Activated CD4-positive, alpha-beta T cell treated with anti-CD3 and anti-CD28 coated beads, Interleukin-2, Interleukin-4, amounts not matched to agents 100 ng/mL and 50 ng/mL, durations not matched to agents 16 hours and 8 hours (primary cell): ENCODE measurements at regions not wholly inside any gene's neighbourhood (a gene's known extent, or its start where the extent isn't known, plus 50 kb on each side); places are given as distances from the start of the nearest gene placed in this dataset.

Source experiments
- DNase-seq: peaks from one replicate; pipeline ENCODE4 v3.0.0-alpha.2; 2020; ENCODE audit warnings: low spot score

DNA sequence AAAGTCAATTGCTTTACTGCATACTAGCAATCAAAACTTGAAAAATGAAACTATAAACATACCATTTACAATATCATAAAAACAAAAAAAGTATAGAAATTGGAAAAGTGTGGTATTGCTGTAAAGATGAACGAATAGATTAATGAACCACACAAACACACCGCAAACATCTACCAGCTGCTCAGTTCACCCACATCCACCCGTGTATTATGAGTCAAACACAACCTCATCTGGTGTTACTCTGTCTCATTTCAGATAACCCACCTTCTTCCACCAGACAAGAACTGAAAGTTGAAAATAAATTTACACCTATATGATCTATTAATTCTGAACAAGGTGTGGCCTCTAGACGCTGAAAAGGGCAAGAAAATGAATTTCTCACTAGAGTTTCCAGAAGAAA, 53.3 kb downstream of the BLID start:
- DNase-seq, result no peak

DNA sequence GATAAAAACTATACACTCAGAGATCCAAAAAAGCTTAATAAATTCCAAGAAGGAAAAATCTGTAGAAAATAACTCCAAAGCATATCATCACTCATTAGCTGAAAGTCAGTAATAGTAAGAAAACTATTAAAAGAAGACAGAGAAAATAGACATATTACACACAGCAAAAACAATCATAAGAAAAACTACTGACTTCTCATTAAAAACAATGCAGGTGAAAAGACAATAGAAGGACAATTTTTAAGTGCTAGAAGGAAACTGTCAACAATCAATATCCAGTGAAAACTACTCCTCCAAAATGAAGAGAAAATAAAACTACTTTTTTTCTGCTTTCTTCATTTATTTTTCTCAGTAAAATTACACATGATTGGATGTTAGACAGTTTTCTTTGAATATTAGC, 56.5 kb downstream of the BLID start:
- no peak for DNase-seq

DNA sequence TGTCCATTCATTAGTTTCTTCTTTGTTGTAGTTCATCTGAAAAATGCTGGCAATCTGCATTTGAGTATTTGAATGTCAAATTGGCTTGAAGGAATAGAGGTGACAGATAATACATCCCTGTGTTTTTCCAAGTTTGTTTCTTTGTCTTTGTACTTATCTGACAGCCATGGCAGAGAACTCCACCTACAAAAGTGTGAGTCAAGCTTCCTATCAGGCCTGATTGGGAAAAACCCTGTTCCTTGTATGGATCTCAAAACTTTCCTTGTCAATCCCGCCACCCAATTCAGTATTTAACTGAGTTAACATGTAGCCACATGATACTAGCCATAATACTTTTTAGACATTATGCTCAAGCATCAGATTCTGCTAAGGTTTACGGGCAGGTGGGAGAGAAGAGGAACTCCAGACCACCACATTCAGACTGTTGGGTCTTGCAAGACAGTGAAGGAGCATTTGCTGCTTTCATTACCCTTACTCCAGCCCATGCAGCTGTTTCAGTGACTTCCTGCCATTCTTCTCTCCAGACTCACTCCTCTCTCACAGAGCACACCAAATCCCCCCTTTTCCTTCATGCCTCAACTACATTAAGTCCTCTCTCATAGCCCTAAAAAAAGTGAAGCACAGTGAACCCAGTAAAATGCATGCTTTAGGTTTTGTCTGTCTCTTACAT, 65.9 kb downstream of the BLID start:
- no peak for DNase-seq

DNA sequence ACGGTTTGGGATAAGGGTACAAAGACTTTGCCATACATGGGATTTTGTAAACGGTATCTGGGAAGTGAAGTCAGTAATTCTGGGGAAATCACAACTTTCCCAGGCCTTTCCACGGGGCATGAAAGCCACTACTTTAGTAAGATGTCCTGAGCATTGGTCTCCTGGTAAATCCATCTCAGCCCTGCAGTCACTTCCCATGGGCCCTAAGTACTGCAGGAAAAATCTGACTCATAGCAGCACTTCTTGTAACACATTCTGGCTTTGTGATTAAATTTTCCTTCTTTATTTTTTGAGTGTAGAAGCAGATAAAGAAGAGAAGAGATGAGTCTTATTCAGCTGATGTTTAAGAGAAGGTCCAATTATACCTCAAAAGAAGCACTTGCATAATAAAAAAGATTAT, 67.6 kb downstream of the BLID start:
- DNase-seq, result no peak

DNA sequence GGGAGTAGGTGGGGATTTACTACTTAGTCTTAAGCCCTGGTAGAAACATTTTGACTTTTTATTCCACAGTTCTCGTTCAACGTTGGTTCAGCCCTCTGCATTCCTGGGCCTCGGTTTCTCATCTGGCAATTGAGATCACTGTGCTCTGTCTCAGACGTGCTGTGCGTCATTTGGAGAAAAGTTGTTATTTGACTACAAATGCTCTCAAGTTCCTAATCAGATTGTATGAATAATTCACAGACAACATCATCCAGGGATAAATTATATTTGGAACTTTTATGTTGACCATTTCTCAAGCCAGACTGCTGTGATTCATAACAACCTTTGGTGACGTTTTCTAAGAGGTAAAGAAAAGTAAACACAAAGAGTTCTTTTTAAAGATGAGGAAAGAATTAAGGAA, 69.2 kb downstream of the BLID start:
- no peak for DNase-seq

DNA sequence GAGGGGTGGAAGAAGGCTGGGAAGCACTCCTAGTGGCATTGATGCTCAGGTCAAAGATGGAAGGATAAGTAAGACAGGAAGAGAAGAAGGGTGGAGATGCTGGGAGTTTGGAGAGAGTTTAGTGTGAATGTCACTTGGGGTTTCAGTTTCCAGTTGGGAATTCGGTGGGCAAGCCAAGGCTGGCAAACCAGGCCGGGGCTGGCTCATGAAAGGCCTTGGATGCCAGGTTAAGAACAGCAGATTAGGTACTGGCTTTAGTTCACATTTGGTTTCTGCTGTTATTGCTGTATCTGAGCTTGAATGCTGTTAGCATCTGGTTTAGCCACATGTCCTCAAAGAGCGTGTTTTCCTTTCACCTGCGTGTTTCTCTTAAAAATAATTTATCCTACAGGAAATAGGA, 69.6 kb downstream of the BLID start:
- no peak for DNase-seq

DNA sequence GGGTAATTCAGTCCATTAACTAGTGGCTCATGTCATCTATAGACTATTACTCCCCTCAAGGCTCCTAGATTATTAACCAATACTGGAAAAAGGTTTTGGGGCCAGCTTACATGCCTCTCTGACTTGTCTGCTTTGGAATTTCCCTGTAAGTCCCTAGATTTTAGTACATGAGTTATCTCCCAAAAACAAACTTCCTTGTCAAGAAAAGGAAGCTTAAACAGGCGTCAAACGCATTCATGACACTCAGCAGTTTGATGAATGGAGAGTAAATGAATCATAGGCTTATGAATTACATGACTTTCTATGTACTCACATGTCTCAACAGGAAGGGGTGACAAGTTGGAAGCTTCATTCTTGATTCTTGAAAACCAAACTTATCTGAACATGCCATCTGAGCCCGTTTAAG, 70.8 kb downstream of the BLID start:
- no peak for DNase-seq

DNA sequence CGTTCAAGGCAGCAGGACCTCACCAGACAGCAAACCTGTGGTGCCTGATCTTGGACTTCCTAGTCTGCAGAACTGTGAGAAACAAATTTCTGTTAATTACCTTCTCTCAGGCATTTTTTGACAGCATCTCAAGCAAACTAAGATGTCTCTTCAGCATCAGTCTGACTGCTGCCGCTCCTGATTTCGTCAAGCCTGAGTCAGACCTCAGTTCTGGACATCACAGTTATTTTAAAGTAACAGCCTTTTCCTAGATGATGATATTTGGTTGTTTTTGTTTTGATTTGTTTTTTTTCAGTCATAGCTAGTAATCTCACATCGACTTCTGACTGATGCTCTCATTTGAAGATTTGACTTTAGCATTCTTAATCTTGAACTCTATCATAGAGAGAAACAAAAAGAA, 71.9 kb downstream of the BLID start:
- no peak for DNase-seq

DNA sequence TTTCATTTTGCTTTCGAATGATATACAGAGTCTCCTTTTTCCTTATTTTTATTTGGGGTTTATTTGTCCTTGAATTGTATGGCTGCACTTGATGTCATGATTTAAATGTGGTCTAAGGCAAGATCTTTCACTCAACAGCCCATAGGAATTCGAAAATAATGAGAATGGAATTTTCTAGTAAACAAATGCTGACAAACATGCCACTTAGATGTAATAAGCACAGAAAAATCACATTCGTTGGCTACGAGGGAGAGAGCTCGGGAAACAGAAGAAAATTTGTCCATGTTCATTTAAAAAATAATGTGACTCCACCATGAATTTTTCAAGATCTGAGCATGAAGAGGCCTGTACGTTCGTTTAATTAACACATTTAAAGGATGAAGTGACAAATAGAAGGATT, 73.0 kb downstream of the BLID start:
- DNase-seq, result no peak

DNA sequence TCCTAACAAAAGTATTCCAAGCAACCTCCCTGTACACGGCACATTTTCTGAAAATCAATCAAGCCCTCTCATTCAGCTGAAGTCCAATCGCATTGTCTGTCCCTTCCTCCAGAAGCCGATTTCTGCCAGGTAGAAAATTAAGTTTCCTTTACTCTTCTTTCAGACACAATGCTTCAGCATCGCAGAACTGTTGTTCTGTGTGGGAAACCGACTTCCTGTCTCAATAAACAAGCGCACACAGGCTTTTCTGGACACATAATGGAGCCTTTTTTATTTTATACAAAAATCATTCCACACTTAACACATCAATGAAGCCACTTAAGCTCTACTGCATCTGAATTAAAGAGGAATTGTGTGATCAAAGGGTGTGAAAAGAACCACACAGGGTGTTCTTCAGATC, 75.6 kb downstream of the BLID start:
- no peak for DNase-seq

DNA sequence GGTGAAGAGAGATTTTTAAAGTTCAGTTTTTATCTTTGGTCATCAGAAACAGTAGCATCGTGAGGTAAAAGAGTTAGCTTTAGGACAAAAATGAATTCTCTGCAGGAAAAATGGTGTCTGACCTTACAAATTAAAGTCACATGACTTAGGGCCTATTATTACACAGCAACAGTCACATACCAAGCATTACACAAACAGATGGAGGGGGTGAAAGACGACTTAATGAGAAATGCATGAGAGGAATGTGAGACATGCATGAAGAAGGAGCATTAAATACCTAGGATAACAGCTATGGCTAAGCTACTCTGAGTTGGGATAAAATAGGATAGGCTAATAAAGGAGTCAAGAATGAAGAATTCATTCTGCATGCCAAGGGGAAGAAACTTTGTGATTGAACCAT, 77.5 kb downstream of the BLID start:
- no peak for DNase-seq

DNA sequence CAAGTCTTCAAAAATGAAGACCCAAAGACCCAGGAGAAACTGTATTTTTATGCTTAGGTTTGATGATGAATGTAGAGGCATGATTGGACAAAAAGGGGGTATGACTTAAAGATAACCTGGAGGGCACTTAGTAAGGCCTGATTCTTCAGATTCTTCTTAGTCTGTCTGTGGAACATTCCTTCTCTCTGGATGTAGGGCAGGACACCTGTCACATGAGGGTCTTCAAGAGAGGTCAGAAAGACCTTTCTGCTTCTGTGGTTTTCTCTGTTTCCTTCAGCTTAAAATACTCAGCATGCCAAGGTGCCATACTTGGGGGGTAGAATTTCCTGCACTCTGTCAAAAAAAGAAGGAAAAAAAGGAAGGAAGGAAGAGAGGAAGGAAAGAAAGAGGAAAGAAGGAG, 78.1 kb downstream of the BLID start:
- no peak for DNase-seq

DNA sequence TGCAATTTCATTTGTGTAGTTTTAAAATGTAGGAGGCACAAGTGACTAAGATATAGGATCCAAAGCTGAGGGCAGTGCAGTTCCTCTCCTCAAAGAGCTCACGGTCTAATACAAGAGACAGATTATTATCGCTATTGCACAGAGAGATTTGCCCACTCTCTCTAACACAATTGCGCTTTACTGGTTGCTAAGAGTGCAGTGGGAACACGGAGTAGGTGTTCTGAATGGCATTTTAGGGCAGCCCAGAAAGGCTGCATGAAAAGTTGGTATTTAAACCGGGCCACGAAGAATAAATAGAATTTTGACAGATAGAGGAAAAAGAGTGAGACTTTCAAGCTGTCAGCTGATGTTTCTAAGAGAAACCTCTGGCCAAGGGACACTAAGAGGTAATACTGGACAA, 79.5 kb downstream of the BLID start:
- DNase-seq, result no peak

DNA sequence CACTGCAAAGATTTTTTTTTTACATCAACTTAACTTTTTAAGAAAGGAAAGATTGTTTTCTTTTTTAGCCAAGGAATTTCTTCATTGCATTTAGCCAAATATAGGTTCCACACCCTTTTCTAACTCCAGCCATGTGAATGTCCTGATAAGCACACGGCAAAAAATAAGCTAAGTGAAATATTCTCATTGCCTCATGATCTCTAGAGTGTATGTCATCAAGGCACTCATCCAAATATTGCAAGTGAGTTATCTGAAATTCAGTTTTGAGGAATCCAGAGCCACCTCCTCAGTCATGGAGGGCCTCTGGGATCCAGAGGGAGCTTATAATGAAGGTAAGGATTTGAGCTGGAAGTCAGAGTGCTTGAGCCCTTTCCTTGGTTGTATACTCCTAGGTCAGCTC, 80.0 kb downstream of the BLID start:
- no peak for DNase-seq

DNA sequence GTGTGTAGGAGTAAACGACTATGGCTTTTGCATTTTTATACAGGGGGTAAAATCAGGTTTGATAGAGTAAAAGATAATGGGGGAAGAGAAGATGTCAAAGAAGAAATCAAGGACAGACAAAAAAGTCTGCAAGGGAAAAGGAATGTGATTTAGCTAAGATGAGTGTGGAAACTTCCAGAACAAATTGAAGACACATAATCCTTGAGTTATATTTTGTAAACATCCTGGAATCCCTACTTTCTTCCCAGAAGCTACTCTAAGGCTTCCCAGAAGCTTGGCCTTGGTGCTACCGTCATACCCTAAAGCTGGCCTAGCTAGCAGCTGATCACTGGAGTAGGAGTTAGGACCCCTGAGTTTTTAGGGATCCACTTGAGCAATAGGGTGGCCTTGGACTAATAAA, 82.4 kb downstream of the BLID start:
- no peak for DNase-seq

DNA sequence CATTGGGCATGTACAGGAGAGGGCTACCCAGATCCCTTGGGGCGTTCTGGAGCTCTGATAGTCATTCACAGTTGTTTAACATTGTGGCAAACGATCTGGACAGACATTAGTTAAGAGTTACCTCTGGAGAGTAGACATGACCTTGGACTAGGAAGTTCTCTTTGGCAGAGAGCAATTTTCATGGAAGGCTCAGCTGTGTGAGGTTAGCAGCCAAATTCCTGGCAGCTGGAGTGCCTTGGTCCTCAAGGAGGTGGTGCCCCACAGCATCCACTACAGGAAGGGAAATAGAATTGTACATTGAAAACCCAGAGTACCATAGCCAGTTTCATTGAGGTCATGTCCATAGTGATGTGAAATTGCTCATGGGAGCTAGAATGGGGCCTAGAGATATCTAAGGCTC, 82.8 kb downstream of the BLID start:
- no peak for DNase-seq

DNA sequence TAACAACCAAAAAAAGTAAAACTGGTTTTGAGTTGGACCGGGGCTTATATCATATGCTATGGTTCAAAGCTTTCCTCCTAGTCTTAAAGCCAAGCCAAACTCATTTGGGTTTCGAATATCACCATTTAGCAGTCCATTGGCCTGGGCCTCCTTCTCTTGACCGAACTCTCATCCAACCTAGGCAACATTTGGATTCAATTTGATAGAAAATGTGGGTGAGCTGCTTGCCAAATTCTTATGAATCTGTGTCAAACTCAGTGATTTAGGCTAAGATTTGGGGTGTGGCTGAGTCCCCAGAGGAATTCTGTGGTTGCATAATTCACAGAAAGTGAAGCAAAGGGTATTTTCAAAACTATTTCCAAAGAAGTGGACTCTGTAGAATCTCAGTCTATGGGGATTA, 83.7 kb downstream of the BLID start:
- DNase-seq, result no peak

DNA sequence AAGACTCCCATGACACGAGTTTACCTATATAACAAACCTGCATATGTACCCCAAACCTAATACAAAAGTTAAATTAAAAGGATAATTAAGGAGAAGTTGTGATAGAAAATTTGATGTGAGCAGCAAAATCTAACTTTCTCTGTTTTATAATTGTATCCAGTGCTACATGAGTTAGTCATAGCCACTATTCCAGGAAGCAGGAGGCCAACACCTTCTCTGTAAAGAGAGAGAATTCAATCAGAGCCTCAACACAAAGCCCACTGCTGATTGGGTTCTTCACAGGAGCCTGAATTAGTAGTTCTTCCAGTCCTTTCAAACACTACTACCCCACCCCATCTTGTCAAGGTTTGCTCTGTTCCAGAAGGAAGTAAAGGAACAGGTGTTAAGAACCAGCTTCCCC, 84.2 kb downstream of the BLID start:
- DNase-seq, result no peak

DNA sequence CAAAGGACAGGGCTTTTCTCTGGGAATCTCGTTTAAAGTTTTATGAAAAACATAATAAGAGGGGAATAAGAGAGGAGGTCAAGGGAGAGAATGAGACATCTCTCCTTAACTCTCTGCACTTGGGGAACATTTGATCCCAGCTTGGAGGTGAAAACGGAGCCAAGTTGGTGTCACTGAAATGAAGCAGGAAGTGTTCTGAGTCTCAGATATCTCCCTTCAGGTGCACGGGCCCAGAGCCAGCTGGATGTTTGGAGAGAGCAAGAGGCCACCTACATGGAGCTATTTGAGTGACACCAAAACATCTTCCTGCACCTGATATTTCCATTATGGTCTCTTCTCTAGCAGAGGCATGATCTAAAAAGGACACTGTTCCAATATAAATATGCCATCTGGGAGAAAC, 85.7 kb downstream of the BLID start:
- no peak for DNase-seq

DNA sequence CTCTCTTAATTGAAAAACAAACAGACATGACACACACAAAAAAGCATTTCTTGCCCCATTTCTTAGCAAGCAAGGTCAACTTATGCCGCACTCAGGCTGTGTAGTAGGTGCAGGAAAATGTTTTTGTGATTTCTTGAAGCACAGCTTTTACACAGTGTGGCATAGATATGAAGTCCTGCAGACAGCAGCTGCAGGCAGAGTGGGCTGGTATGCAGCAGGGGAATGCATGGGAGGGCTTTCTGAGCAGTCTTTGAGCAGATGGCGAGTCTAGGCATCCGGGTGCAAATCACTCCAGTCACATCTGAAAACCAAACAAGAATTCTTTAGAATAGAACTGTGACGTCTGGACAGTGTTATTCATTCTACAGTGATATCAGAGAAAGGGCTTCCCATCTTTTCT, 87.5 kb downstream of the BLID start:
- no peak for DNase-seq

DNA sequence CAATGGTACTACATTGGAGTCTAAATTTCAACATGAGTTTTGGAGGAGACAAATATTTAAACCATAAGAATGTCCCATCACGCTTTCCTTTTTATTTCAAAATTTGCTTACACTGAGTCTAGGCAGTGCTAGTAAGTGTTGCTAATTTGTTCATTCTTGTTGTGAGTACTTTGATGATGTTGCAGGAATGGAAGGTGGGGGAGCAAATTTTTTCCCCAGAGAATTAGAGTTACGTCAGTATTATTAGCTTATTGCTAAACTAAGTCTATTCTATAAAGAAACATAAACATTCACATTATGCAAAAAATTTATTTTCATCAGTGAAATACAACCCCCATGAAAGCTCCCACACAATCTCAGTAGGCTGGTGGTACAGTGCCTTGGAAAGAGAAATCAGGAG, 88.0 kb downstream of the BLID start:
- no peak for DNase-seq

DNA sequence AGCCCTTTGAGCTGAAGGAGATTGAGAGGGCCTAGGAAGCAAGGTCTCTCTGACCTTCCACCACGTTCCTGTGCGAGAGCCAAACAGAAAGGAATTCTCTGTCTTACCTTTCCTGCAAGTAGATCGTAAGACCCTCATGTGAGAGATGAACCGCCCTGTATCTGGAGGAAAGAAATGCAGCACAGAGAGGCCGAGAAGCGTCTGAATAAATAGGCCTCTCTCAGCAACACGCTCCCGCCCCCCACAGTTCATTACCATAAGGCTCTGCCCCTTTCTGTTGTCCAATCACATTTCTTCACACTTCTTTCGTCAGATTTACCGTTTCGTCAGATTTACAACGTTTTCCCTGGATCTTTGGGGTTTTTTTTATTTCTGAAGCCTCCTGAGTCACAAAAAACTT, 90.3 kb downstream of the BLID start:
- DNase-seq, result no peak

DNA sequence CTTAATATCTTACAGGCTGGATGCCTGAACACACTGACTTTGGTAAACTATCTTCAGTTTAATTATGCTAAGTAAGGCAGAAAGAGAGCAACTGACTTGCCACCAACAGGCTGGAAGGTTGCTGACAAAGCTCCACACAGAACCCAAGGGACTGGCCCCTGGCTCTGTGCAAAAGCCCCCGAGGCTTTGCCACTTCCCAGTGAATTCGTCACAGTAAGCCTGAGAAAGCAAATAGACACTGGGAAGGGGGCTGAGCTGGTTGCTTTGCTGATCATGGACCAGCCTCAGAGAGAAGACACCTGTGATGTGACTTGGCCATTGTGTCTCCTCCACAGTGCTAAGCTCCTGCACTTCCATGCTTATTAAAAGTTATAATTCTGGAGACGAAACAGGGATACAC, 91.7 kb downstream of the BLID start:
- no peak for DNase-seq

DNA sequence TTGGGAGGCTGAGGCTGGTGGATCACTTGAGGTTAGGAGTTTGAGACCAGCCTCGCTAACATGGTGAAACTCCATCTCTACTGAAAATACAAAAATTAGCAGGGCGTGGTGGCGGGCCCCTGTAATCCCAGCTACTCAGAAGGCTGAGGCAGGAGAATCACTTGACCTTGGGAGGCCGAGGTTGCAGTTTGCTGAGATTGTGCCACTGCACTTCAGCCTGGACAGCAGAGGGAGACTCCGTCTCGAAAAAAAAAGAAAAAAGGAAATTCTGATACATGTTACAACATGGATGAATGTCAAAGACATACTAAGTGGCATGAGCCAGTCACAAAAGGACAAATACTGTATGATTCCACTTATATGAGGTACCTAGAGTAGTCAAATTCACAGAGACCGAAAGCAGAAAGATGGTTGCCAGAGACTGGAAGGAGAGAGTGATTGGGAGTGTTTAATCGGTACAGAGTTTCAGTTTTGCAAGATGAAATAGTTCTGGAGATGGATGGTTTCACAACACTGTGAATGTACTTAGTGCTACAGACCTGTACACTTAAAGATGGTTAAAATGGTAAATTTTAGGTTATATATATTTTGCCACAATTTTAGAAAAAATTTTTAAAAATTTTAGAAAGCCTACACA, 92.3 kb downstream of the BLID start:
- no peak for DNase-seq

DNA sequence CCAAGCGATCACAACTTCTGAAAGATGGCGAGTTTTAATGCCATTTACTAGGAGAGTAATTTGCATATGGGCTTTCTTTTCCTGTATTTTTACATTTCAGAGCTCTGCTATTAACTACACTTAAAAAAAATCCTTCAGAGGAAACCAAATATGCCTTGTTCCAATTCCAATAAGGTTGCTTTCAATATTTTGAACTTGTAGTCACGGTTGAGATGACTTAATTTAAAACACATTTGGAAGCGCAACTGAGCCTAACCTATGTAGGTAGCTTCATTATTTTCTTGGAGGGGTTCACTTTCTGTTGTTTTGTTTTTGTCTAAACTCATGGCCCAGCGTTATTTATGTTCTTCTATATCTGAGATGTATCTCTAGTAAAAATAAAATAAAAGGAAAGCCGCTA, 93.4 kb downstream of the BLID start:
- no peak for DNase-seq
